Upper lobe of left lung (tissue), 6 donors: ENCODE measurements at regions not wholly inside any gene's neighbourhood (a gene's known extent, or its start where the extent isn't known, plus 50 kb on each side); places are given as distances from the start of the nearest gene placed in this dataset.
"Not testable (repeated sequence)": the region's sequence is repeated elsewhere in the genome, so short reads cannot be mapped to it uniquely, and the experiment has no call there.

Experiments
- ATAC-seq, 2 donors: fragments of 200-7000 bp; cut with Tn5 transposase; one replicate each; pipeline ENCODE4 v1.9.1; 2022; ENCODE audit warnings: mild to moderate bottlenecking in 2 of 2, moderate library complexity in 2 of 2; ENCODE audit not compliant: low FRiP score in 2 of 2
- DNase-seq, 2 donors: peaks; one replicate each; pipeline ENCODE4 v3.0.0-alpha.2; 2019 to 2020
- H3K27ac ChIP-seq, 4 donors: fragments of 200-600 bp; sonication (generic); one replicate each; pipeline ENCODE4 v1.5.1; 2016 to 2019
- H3K27me3 ChIP-seq, 4 donors: fragments of 200-600 bp; sonication (generic); one replicate each; pipeline ENCODE4 v1.5.1; 2017 to 2019
- H3K36me3 ChIP-seq, 4 donors: fragments of 200-600 bp; sonication (generic); one replicate each; pipeline ENCODE4 v1.5.1; 2016 to 2019
- H3K4me1 ChIP-seq, 4 donors: fragments of 200-600 bp; sonication (generic); one replicate each; pipeline ENCODE4 v1.5.1; 2018 to 2019
- H3K4me3 ChIP-seq, 4 donors: fragments of 200-600 bp; sonication (generic); one replicate each; pipeline ENCODE4 v1.5.1; 2017 to 2019; ENCODE audit warnings: mild to moderate bottlenecking in 2 of 4, moderate library complexity in 1 of 4
- H3K9me3 ChIP-seq, 4 donors: fragments of 200-600 bp; sonication (generic); one replicate each; pipeline ENCODE4 v1.5.1; 2018 to 2019
- EP300 ChIP-seq, 4 donors: sonication (generic); formaldehyde crosslinking; IDR thresholded peaks; one replicate each; pipeline ENCODE4 v1.5.1; 2017; ENCODE audit warnings: antibody characterized with exemption in 4 of 4, control low read depth in 2 of 4
- POLR2A ChIP-seq, 4 donors: fragments of 450-650 bp; IDR thresholded peaks; one replicate each; pipeline ENCODE4 v1.5.1; 2016 to 2017; ENCODE audit warnings: antibody characterized with exemption in 4 of 4, mild to moderate bottlenecking in 2 of 4
- POLR2AphosphoS5 ChIP-seq, 2 donors: sonication (generic); formaldehyde crosslinking; IDR thresholded peaks; one replicate each; pipeline ENCODE4 v1.5.1; 2017; ENCODE audit warnings: antibody characterized with exemption in 2 of 2
- WGBS, 2 donors: methylation state at CpG; one replicate each; pipeline ENCODE4 v1.1.5; 2017 to 2018; 5-methylcytosine and 5-hydroxymethylcytosine counted together
- TF ChIP-seq, protein P1 (sequence below), 6 experiments: fragments of 450-650 bp in 4 of 6; fragments of 200-600 bp in 2 of 6; sonication (generic) in 2 of 6; IDR thresholded peaks; one replicate each; pipeline ENCODE4 v1.5.1; 2016 to 2019; ENCODE audit warnings: antibody characterized with exemption in 6 of 6
- donor health status: DM: no; HTN: no; CAD: no; lungs with moderate emphysema.
- donor health status: DM: no; HTN: yes; CAD: no; lungs with severe emphysema.

DNA sequence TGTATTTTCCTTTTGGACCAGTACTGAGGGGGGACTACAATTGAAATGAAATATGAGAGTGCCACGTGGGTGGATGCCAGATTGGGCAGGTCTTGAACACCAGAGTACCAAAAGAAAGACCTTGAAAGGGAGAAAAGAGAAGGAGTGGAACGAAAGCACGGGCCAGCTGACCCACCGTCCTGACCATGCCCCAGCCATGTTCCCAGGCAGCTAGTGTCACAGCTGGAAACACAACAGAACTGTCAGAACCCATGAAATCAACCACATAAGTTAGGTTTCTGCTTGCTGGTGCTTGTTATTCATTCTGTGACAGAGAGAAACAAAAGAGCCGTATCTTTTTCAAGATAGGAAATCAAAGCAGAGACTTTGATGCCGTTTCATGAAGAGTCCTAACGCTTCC is 268.8 kb downstream of the MEX3B start:
- no peaks in the 10 kb centered on the region for H3K27me3 ChIP-seq
- WGBS, 2 donors, result 73 to 75% methylated on average over 7 of the region's 7 CpGs
- H3K36me3 ChIP-seq, result no peaks in the 10 kb centered on the region
- no peaks in the 10 kb centered on the region for H3K9me3 ChIP-seq
- no peaks in the 10 kb centered on the region for H3K4me1 ChIP-seq
- ATAC-seq (no peak), DNase-seq (no peak)
- no peak overlapping the region for H3K4me3 ChIP-seq
- H3K27ac ChIP-seq, result no peak overlapping the region
- TF ChIP-seq EP300 (IDR thresholded peaks at IDR 0.05) (no peak), POLR2AphosphoS5 (IDR thresholded peaks at IDR 0.05) (no peak), POLR2A (IDR thresholded peaks at IDR 0.05) (no peak)
- TF ChIP-seq, protein P1, sequence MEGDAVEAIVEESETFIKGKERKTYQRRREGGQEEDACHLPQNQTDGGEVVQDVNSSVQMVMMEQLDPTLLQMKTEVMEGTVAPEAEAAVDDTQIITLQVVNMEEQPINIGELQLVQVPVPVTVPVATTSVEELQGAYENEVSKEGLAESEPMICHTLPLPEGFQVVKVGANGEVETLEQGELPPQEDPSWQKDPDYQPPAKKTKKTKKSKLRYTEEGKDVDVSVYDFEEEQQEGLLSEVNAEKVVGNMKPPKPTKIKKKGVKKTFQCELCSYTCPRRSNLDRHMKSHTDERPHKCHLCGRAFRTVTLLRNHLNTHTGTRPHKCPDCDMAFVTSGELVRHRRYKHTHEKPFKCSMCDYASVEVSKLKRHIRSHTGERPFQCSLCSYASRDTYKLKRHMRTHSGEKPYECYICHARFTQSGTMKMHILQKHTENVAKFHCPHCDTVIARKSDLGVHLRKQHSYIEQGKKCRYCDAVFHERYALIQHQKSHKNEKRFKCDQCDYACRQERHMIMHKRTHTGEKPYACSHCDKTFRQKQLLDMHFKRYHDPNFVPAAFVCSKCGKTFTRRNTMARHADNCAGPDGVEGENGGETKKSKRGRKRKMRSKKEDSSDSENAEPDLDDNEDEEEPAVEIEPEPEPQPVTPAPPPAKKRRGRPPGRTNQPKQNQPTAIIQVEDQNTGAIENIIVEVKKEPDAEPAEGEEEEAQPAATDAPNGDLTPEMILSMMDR (IDR thresholded peaks at IDR 0.05), result no peak

DNA sequence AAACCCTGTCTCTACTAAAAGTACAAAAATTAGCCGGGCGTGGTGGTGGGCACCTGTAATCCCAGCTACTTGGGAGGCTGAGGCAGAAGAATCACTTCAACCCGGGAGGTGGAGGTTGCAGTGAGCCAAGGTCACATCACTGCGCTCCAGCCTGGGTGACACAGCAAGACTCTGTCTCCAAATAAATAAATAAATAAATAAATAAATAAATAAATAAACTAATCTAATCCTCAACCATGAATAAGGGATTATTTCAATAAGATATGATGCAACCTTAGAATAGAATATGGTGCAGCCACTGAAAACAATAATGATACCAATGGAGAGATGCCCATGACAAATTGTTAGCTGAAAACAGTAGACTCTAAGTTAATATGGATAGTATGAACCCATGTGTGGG is 270.0 kb downstream of the MEX3B start:
- not testable (repeated sequence) for H3K27ac ChIP-seq, H3K4me1 ChIP-seq, H3K36me3 ChIP-seq, H3K27me3 ChIP-seq, H3K9me3 ChIP-seq, H3K4me3 ChIP-seq, DNase-seq, ATAC-seq
- 90 to 99% methylated on average over 4 of the region's 4 CpGs for WGBS, 2 donors

DNA sequence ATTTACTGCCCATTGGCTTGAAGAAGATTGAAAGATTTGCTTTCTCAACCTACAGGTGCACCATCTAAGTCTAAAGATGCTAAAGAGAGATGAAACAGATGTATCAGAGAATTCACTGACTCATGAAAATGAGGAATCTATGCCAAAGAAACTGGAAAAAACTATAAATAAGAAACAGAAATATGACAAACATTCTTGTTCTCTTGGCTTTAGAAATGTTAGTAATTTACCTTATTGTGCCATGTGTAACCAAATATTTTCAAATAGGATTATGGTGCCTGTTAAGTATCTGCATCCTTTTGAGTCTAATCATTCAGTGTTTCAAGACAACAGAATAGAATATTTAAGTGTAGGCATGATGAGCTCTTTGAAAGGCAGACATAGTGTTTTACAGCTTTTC is 271.5 kb downstream of the MEX3B start:
- Histone ChIP-seq H3K4me1 (no peaks in the 10 kb centered on the region), H3K36me3 (no peaks in the 10 kb centered on the region), H3K27ac (no peak overlapping the region), H3K9me3 (no peaks in the 10 kb centered on the region), H3K4me3 (no peak overlapping the region), H3K27me3 (no peaks in the 10 kb centered on the region)
- DNase-seq (no peak), ATAC-seq (no peak)
- TF ChIP-seq POLR2AphosphoS5 (IDR thresholded peaks at IDR 0.05) (no peak), POLR2A (IDR thresholded peaks at IDR 0.05) (no peak), EP300 (IDR thresholded peaks at IDR 0.05) (no peak)
- TF ChIP-seq, protein P1 (IDR thresholded peaks at IDR 0.05), result no peak

DNA sequence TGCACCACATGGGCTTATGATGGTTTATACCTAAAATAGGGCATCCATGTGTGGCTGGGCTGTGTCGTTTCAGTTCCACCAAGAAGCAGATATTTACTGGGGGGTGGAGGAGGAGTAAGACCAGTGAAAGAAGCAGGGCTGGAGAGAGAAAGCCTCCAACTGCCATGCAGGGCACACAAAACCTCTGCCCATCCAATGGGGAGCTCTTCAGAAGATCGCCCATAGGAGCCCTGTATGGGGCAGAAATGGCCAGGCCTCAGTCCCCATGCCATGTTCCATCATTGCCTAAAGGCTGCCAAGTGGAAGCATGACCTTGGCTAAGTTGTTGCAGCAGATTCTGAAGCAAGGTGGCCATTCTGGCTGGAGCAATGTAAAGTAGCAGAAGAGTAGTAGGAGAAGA is 277.0 kb downstream of the MEX3B start:
- Histone ChIP-seq H3K27ac (no peak overlapping the region), H3K4me3 (no peak overlapping the region), H3K9me3 (no peaks in the 10 kb centered on the region), H3K27me3 (no peaks in the 10 kb centered on the region), H3K36me3 (no peaks in the 10 kb centered on the region), H3K4me1 (no peaks in the 10 kb centered on the region)
- TF ChIP-seq POLR2AphosphoS5 (IDR thresholded peaks at IDR 0.05) (no peak), POLR2A (IDR thresholded peaks at IDR 0.05) (no peak)
- 74 to 83% methylated on average over 2 of the region's 2 CpGs for WGBS, 2 donors
- ATAC-seq (no peak), DNase-seq (no peak)

- 70% methylated on average over 1 of the region's 1 CpG for WGBS, 2 donors
- Histone ChIP-seq H3K4me3 (no peak overlapping the region), H3K36me3 (no peaks in the 10 kb centered on the region), H3K9me3 (no peaks in the 10 kb centered on the region), H3K27ac (no peak overlapping the region), H3K4me1 (no peaks in the 10 kb centered on the region), H3K27me3 (no peaks in the 10 kb centered on the region)
- DNase-seq (no peak), ATAC-seq (no peak)
- TF ChIP-seq POLR2AphosphoS5 (IDR thresholded peaks at IDR 0.05) (no peak), EP300 (IDR thresholded peaks at IDR 0.05) (no peak), POLR2A (IDR thresholded peaks at IDR 0.05) (no peak)
- TF ChIP-seq, protein P1 (IDR thresholded peaks at IDR 0.05), result no peak
Observed at GRCh38 chr15:81766829-81767475, 278.9 kb downstream of the MEX3B start.

DNA sequence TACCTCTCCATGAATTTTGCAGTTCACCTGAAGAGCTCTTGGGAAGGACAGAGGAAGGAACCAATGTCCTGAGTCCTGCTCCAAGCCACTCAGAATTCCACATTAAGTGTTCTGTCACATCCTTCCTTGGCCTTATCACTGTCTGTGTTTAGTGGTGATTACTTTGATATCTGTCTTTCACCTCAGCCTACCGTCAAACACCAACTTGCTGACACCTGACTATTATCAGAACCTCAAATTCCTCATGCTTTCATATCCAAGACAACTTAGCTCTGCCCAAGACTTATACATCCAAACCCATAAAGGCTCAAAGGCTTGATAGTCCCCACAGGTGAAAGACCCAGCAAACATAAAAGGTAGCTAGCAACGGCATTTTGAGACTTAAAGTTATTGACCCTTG is 280.0 kb downstream of the MEX3B start:
- Histone ChIP-seq H3K4me3 (no peak overlapping the region), H3K27ac (no peak overlapping the region), H3K4me1 (no peaks in the 10 kb centered on the region), H3K27me3 (no peaks in the 10 kb centered on the region), H3K9me3 (no peaks in the 10 kb centered on the region), H3K36me3 (no peaks in the 10 kb centered on the region)
- DNase-seq, result no peak
- 46 to 60% methylated on average over 2 of the region's 2 CpGs for WGBS, 2 donors
- TF ChIP-seq POLR2AphosphoS5 (IDR thresholded peaks at IDR 0.05), result no peak
- no peak for TF ChIP-seq EP300 (IDR thresholded peaks at IDR 0.05)
- TF ChIP-seq, protein P1 (IDR thresholded peaks at IDR 0.05), result no peak
- TF ChIP-seq POLR2A (IDR thresholded peaks at IDR 0.05), result no peak
- no peak for ATAC-seq
